Prostate gland (tissue), 2 donors: ENCODE measurements at regions not wholly inside any gene's neighbourhood (a gene's known extent, or its start where the extent isn't known, plus 50 kb on each side); places are given as distances from the start of the nearest gene placed in this dataset.

Source experiments
- DNase-seq: peaks from one replicate; pipeline ENCODE4 v3.0.0-alpha.2; 2019; ENCODE audit warnings: low spot score
- H3K27ac ChIP-seq, 2 donors: fragments of 200-600 bp; sonication (generic); 2 replicates each; pipeline ENCODE4 v1.5.1; 2017 to 2019
- H3K27me3 ChIP-seq: fragments of 200-600 bp; sonication (generic); replicated peaks from 2 replicates; pipeline ENCODE4 v1.5.1; 2019; ENCODE audit not compliant: insufficient read depth
- H3K36me3 ChIP-seq, 2 donors: fragments of 200-600 bp; sonication (generic); 1 replicate in 1 of 2; 2 replicates in 1 of 2; pipeline versions ENCODE4 v1.5.1 to v1.8.1; 2017 to 2019
- H3K4me1 ChIP-seq: fragments of 200-600 bp; sonication (generic); replicated peaks from 2 replicates; pipeline ENCODE4 v1.5.1; 2019
- H3K4me3 ChIP-seq, 2 donors: fragments of 200-600 bp; sonication (generic); 2 replicates each; pipeline ENCODE4 v1.5.1; 2017 to 2019
- H3K9me3 ChIP-seq: fragments of 200-600 bp; sonication (generic); 2 replicates; pipeline ENCODE4 v1.5.1; 2017
- POLR2A ChIP-seq: fragments of 450-650 bp; IDR thresholded peaks from one replicate; pipeline ENCODE4 v1.6.1; 2016; ENCODE audit warnings: antibody characterized with exemption, mild to moderate bottlenecking
- POLR2AphosphoS5 ChIP-seq: sonication (generic); formaldehyde crosslinking; IDR thresholded peaks from one replicate; pipeline ENCODE4 v1.6.1; 2017; ENCODE audit warnings: antibody characterized with exemption
- WGBS: methylation state at CpG from one replicate; pipeline ENCODE4 v1.1.5; 2018; 5-methylcytosine and 5-hydroxymethylcytosine counted together
- intact Hi-C: fragments of 100-400 bp; cut with DNase I; formaldehyde crosslinking; loops from one replicate; pipeline ENCODE4 v1.14.2; 2022
- TF ChIP-seq, protein P1 (sequence below), 4 experiments: fragments of 200-600 bp in 2 of 4; fragments of 450-650 bp in 2 of 4; sonication (generic) in 2 of 4; IDR thresholded peaks; 1 replicate in 3 of 4; 2 replicates in 1 of 4; pipeline ENCODE4 v1.5.1; 2016 to 2019; ENCODE audit warnings: antibody characterized with exemption in 4 of 4, mild to moderate bottlenecking in 2 of 4, moderate library complexity in 2 of 4

GRCh38 chr1:73803380-73803779, 394.6 kb downstream of the LRRIQ3 start:
- intact Hi-C loops = no loop called here
- Histone ChIP-seq H3K4me1 (no peaks in the 10 kb centered on the region), H3K4me3 (no peak overlapping the region), H3K27ac (no peak overlapping the region), H3K27me3 (no peaks in the 10 kb centered on the region), H3K9me3 (no peaks in the 10 kb centered on the region), H3K36me3 (no peaks in the 10 kb centered on the region)
- no peak for DNase-seq
- TF ChIP-seq, protein P1, sequence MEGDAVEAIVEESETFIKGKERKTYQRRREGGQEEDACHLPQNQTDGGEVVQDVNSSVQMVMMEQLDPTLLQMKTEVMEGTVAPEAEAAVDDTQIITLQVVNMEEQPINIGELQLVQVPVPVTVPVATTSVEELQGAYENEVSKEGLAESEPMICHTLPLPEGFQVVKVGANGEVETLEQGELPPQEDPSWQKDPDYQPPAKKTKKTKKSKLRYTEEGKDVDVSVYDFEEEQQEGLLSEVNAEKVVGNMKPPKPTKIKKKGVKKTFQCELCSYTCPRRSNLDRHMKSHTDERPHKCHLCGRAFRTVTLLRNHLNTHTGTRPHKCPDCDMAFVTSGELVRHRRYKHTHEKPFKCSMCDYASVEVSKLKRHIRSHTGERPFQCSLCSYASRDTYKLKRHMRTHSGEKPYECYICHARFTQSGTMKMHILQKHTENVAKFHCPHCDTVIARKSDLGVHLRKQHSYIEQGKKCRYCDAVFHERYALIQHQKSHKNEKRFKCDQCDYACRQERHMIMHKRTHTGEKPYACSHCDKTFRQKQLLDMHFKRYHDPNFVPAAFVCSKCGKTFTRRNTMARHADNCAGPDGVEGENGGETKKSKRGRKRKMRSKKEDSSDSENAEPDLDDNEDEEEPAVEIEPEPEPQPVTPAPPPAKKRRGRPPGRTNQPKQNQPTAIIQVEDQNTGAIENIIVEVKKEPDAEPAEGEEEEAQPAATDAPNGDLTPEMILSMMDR (IDR thresholded peaks at IDR 0.05) = no peak
- TF ChIP-seq POLR2AphosphoS5 (no peak), POLR2A (no peak)
- WGBS = 52% methylated on average over 4 of the region's 4 CpGs

DNA sequence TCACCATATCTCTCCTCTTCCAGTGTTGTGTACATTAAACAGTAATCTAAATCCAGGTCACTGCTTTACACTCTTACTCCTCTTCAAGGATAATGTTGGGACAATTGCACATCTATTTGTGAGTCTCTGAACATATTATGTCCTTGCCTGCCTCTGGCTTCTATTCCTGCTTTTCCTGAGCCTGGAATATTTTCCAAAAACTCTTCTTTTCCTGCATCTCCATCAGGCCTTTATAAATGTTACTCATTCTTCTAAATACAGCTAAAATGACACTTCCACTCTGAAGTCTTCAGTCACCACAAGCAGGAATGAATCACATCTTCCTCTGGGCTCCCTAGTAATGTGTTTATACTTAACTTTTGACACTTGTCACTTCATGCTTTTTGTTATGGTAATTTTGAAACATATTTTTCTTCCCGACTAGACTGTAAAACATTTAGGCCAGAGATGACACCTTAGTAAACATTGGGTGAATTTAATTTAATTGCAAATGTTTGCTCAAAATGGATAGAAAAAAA, 396.0 kb downstream of the LRRIQ3 start:
- no peak for TF ChIP-seq POLR2AphosphoS5
- no peak for TF ChIP-seq POLR2A
- TF ChIP-seq, protein P1 (IDR thresholded peaks at IDR 0.05) = no peak
- WGBS = 36% methylated on average over 1 of the region's 1 CpG
- no peak for DNase-seq
- no peaks in the 10 kb centered on the region for H3K27me3 ChIP-seq
- H3K9me3 ChIP-seq = no peaks in the 10 kb centered on the region
- no peaks in the 10 kb centered on the region for H3K36me3 ChIP-seq
- intact Hi-C loops = no loop called here
- no peak overlapping the region for H3K4me3 ChIP-seq
- no peaks in the 10 kb centered on the region for H3K4me1 ChIP-seq
- no peak overlapping the region for H3K27ac ChIP-seq

- TF ChIP-seq POLR2AphosphoS5 (no peak), POLR2A (no peak)
- TF ChIP-seq, protein P1 (IDR thresholded peaks at IDR 0.05) = no peak
- no peak overlapping the region for H3K4me3 ChIP-seq
- no peak for DNase-seq
- no peaks in the 10 kb centered on the region for H3K36me3 ChIP-seq
- no peaks in the 10 kb centered on the region for H3K9me3 ChIP-seq
- intact Hi-C loops = no loop called here
- no peaks in the 10 kb centered on the region for H3K27me3 ChIP-seq
- 13% methylated on average over 2 of the region's 2 CpGs for WGBS
- H3K27ac ChIP-seq = no peak overlapping the region
- H3K4me1 ChIP-seq = no peaks in the 10 kb centered on the region
These were observed 397.6 kb downstream of the LRRIQ3 start for GRCh38 chr1:73800376-73800775.

- intact Hi-C loops = no loop called here
- H3K27ac ChIP-seq = no peak overlapping the region
- TF ChIP-seq, protein P1 (IDR thresholded peaks at IDR 0.05) = no peak
These were observed 408.0 kb downstream of the LRRIQ3 start for GRCh38 chr1:73789965-73790364.

DNA sequence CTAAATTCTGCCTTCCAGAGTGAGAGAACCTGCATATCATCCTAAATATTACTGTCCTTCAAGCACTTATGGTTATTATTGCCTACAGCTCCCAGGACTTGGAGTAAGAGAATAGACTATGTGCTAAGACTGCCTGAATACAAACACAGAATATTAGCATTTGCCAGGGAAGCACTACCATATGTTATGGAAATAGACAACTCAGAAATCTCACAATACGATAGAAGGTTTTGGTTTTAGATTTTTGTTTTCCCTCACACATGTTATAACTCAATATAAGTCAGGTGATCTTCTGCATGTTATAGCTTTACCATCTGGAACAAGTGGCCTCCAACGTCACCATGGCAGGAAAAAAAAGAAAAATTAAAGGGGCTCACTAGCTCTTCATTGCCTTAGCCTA, 413.9 kb downstream of the LRRIQ3 start:
- no peak overlapping the region for H3K27ac ChIP-seq
- H3K36me3 ChIP-seq = no peaks in the 10 kb centered on the region
- intact Hi-C loops = no loop called here
- 72% methylated on average over 2 of the region's 2 CpGs for WGBS
- H3K4me1 ChIP-seq = no peaks in the 10 kb centered on the region
- H3K4me3 ChIP-seq = no peak overlapping the region
- H3K9me3 ChIP-seq = no peaks in the 10 kb centered on the region
- H3K27me3 ChIP-seq = no peaks in the 10 kb centered on the region
- TF ChIP-seq, protein P1 (IDR thresholded peaks at IDR 0.05) = no peak
- TF ChIP-seq POLR2A (no peak), POLR2AphosphoS5 (no peak)
- DNase-seq = no peak

More at GRCh38 chr1:73789965-73790364, 408.0 kb downstream of the LRRIQ3 start:
- H3K4me3 ChIP-seq = no peak overlapping the region
- no peaks in the 10 kb centered on the region for H3K27me3 ChIP-seq
- no peak for DNase-seq
- no peaks in the 10 kb centered on the region for H3K36me3 ChIP-seq
- no peaks in the 10 kb centered on the region for H3K9me3 ChIP-seq
- H3K4me1 ChIP-seq = no peaks in the 10 kb centered on the region
